ENCODE measurements at regions not wholly inside any gene's neighbourhood (a gene's known extent, or its start where the extent isn't known, plus 50 kb on each side); places are given as distances from the start of the nearest gene placed in this dataset.

DNA sequence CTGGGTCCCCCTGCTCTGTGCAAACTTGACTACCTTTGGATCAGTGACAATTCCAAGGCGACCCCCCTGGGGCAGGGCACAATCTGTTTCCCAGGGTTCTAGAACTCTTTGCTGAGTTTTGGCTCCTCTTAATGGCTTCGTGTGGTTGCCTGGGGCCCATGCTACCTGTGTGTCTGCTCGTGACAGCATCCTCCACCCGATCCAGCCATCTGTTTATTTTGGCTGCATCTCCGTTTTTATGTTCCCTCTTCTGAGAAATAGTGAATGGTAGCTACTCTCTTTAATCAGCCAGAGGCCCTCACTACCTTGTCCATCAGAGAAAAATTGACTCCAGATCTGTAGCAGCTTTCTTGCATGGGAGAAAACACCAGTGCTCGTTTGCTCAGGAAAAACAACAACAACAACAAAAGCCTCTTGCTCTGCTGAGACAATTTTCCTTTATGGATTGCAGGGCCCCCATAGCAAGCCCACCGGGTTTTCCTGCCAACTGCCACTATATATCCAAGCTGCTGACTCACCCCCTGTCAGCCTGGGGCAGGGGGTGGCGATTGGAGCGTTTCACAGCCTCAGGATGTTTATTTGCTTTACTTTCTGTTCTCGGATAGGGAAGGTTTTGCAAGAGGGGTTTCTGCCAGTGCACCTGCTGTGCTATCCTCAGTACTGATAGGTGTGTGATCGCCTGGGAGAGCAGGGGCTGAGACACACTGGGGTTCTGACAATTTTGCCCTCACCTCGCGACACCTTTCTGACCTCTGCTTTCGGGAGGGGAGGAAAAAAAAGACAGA, 607.8 kb downstream of the BNC2 start:
- TF ChIP-seq, protein P1, sequence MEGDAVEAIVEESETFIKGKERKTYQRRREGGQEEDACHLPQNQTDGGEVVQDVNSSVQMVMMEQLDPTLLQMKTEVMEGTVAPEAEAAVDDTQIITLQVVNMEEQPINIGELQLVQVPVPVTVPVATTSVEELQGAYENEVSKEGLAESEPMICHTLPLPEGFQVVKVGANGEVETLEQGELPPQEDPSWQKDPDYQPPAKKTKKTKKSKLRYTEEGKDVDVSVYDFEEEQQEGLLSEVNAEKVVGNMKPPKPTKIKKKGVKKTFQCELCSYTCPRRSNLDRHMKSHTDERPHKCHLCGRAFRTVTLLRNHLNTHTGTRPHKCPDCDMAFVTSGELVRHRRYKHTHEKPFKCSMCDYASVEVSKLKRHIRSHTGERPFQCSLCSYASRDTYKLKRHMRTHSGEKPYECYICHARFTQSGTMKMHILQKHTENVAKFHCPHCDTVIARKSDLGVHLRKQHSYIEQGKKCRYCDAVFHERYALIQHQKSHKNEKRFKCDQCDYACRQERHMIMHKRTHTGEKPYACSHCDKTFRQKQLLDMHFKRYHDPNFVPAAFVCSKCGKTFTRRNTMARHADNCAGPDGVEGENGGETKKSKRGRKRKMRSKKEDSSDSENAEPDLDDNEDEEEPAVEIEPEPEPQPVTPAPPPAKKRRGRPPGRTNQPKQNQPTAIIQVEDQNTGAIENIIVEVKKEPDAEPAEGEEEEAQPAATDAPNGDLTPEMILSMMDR (IDR thresholded peaks at IDR 0.05): no peak
- no peak for TF ChIP-seq EZH2 (IDR thresholded peaks at IDR 0.05)
